HuH-7 (cell line): ENCODE measurements at regions not wholly inside any gene's neighbourhood (a gene's known extent, or its start where the extent isn't known, plus 50 kb on each side); places are given as distances from the start of the nearest gene placed in this dataset.
"Not testable (repeated sequence)": the region's sequence is repeated elsewhere in the genome, so short reads cannot be mapped to it uniquely, and the experiment has no call there.

ENCODE experiments used
- DNase-seq: peaks from one replicate; pipeline ENCODE4 v3.0.0; 2011; ENCODE audit warnings: low spot score

DNA sequence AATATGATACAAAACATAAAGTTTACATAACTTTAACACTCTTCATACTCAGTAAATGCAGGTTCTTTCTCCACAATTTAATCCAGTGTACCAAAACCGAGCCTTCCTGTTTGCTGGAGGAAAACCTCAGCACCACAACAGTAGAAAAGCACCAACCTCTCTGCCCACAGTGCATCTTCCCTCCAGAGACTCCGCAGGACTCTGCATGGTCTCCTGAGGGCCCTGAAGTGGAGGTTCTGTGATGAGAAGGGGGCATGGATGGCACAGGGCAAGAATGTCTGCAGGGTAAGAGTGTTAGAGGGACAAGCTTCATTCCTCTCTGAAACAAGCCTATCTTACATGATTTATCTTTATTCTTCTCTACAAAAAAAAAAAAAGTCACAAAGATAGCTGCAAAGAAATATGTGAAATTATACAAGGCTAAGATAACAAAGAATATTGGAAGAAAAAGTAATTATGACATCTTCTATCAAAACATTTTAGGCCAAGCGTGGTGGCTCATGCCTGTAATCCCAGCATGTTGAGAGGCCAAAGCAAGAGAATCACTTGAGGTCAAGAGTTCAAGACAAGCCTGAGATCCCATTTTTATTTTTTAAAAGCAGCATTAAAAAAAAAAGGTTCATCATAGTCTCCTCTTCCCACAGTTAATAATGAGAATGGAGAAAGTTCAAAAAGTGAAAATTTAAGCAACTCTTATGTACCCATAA, 102.0 kb downstream of the VPREB1 start:
- DNase-seq: no peak

DNA sequence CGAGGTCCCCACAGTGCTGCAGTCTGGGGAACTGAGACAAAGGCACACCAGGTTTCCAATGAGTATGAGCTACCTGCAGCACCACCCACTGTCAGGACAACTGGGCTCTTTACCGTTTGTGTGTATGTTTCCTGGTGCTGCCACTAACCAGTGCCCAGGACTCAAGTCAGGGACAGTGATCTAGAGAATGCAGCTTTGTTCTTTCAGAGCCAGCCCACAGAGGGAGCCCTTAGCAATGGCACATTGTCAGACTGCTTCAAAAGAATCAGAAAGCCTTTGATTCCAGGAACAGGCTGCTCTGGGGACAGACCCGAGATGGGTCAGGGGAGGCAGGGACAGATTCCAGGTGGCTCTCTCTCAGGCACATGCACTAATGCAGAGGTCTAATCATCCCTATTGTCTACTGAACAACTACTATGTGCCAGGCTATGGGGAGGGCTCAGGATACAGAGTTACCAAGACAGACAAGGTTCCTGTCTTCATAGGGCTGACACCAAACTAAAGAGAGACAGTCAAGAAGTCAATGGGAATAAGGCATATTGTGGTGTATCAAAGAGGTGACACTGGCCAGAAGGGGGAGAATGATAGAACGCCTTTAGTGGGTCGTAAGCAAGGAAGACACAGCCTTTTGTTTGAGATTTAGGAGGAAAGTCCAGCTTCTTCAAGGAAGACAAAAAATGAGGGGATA, 103.7 kb downstream of the VPREB1 start:
- DNase-seq: peak; percentile 26

DNA sequence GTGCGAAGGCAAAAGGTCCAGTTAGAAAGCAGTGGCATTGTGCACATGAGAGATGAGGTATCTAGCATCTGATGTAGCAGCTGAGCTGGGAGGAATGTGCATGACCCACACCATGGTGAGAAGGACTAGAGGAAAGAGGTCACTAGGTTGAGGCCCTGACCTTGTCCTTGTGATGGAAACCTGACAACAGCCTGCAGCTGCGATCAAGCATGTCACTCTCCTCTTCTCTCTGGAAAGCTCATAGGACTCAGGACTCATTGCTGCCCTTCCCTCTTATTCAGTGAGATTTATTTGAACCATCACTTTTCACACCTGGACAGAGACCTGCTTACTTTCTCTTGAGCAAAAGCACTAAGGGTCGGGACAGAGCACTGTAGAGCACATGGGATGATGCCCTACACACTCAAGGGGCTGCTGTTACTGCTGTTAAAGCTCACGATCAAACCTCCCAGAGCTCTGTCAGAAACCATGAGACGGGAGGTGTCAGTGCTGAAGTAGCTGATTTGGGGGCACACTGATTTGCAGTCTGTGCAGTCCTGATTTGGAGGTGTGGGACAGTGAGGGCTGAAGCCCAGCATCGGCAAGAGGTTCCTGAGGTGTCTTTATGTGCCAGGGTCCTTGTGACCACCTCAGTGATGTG, 104.3 kb downstream of the VPREB1 start:
- no peak for DNase-seq

DNA sequence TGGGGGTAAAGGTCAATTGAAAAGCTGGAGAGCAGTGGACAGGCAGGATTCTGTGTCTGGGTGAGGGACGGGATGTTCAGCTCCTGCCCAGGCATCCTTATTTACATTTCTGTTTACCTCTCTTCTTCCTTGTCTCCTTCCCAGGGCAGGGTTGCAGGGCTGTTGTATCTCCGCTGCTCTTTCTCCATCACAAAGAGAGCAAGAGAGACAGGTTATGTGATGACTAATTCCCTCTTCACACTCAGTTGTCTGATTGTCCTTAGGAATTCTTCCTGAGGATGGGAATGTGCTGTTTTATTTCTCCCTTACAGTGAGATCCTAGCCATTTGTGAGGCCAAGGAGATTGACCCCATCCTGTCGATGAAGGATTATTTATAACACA, 104.9 kb downstream of the VPREB1 start:
- DNase-seq: no peak

DNA sequence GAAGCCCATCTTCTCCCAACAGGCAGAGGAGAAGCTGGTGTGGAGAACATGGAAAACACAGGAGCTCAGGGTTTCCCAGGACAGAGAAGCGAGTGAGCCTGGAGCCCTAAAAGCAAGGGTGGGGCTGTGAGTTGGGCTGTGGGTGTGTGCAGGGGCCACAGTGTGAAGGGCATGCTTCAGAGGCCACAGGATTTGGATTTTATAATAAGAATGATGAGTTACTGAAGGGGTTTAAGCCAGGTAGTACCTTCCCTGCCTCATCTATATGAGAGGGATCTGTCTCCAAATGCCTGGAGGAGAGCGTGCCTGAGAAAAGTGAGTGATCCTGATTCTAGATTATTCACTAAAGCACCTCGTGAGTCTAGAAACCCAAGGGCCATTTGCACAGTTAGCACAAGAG, 106.8 kb downstream of the VPREB1 start:
- no peak for DNase-seq

DNA sequence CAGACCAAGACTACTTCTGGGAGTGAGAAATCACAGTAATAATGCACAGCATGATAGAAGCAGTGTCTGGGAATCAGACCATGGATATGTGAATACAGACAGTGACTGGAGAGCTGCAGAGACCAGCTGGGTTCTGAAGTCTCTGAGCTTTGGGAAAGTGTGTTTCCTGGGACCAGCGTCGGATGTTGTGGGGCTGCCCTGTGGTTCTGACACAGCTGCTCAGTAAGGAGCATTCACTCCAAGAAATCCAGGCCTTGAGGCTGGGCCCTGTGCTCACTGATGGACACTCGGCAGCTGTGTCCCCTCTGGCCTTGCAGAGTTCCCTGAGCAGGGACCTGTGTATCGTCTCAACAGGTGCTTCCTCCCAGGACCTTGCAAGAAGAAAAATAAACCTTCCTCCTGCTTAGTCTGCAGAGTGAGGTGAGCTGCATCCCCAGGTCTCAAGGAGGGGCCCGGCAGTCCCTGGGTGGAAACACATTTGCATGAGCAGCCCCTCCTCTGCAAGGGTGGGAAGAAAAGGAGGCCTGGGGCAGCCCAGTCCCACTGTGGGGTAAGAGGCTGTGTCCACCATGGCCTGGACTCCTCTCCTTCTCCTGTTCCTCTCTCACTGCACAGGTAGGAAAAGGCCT, 107.9 kb downstream of the VPREB1 start:
- no peak for DNase-seq

DNA sequence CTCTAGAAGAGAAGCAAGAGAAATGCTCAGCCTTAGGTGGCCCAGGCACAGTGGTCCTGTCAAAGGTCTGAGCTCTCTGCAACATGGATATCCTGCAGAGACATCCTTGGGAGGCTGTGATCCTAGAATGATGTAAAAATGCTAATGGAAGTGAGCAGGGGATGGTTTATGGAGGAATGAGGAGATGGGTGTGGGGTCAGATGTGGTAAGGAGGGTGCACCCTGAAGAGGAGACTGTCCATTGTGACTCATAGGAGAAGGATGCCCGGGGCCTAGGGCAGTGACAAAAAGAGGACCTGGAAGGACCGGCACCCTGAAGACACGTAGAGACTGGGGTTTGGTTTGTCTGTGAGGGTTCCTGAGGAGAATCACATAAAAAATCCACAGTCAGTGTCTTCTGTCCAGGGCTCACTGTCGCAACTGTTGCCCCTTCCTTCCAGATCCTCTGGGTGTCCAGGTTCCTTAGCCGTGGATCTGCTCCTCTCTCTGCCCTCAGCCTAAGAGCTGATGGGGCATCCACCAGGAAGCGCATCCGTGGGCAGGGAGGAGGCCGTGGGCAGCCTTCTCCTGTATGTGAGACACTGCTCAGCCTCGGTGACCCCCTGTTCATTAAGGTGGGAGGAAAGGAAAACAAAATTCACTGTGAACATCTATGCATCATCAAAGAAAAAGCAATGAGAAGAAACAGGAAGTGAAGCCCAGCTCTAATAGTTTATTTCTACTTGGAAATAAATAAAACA, 110.7 kb downstream of the VPREB1 start:
- no peak for DNase-seq

DNA sequence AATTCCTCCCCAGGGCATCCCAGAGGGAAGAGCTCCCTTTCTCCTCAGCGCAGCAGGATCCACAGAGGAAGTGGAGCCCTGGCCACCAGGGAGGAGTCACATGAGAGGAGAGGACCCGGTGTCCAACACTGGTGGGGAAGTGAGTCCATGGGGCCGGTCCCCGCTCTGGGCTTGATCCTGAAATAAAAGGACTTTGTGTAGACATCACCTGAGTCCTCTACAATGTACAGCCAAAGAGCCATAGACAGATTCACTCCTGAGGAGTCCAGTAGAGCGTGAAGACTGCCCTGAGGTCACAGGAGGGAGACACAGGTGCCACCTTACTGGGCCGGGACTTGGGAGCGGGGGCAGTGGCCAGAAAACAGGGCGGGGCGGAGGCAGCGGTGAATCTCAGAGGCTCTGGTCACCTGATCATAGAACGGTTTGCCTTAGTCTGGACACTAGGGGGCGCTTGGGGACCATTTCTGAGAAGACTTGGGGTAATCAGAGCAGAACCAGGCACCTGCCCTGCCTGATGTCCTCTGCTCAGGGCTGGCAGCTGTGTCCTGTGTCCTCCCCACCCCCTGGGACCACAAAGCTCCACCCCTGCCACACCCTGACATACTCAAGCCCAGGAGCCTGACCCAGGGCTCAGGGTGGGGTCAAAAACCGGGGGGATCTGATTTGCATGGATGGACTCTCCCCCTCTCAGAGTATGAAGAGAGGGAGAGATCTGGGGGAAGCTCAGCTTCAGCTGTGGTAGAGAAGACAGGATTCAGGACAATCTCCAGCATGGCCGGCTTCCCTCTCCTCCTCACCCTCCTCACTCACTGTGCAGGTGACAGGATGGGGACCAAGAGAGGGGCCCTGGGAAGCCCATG, 112.7 kb downstream of the VPREB1 start:
- peak; percentile 82 for DNase-seq

DNA sequence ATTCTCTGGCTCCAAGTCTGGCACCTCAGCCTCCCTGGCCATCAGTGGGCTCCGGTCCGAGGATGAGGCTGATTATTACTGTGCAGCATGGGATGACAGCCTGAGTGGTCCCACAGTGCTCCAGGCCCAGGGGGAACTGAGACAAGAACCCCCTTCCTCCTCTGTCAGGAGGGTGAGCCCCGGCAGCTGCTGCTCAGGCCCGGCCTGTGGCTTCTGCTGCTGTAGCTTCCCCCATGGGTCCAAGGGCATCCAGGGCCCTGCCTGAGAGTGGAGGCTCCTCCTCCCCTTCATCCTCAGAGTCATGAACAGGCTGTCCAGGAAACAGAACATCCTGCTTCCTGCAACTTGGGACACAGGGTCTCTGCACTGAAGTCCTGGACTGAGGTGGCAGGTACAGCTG, 113.6 kb downstream of the VPREB1 start:
- DNase-seq: no peak

DNA sequence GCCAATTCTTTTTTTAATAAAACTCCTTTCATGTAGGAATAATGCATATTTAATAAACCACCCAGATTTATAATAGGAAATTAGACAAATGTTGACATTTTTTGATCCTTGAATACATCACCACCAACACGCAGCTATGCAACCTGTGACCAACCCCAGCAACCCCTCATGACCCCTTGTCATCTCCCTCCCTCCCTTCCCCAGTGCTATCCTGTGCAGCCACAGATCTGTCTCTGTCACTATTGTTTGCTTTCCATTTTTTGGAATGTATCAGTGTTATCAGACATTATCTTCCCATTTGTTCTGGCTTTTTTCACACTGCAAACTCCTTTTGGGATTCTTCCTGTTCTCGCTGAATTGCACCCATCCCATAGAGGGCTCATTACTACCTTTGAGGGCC, 114.1 kb downstream of the VPREB1 start:
- DNase-seq: no peak

DNA sequence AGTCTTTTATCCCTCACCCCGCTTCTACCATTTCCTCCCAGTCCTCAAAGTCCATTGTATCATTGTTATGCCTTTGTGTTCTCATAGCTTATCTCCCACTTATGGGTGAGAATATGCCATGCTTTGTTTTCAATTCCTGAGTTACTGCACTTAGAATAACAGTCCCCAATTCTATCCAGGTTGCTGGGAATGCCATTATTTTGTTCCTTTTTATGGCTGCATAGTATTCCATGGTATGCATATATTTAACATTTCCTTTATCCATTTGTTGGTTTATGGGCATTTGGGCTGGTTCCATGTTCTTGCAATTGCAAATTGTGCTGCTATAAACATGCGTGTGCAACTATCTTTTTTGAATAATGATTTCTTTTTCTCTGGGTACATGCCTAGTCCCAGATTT, 114.9 kb downstream of the VPREB1 start:
- DNase-seq: no peak

DNA sequence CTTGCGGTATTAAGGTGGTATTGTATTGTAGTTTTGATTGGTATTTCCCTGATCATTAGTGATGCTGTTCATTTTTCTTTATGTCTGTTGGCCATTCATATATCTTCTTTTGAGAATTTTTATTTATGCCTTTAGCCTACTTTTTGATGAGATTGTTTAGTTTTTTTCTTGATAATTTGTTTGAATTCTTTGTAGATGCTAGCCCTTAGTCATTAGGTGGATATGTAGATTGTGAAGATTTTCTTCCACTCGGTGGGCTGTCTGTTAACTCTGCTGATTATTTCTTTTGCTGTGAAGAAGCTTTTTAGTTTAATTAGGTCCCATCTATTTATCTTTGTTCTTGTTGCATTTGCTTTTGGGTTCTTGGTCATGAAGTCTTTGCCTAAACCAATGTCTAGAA, 115.4 kb downstream of the VPREB1 start:
- no peak for DNase-seq

DNA sequence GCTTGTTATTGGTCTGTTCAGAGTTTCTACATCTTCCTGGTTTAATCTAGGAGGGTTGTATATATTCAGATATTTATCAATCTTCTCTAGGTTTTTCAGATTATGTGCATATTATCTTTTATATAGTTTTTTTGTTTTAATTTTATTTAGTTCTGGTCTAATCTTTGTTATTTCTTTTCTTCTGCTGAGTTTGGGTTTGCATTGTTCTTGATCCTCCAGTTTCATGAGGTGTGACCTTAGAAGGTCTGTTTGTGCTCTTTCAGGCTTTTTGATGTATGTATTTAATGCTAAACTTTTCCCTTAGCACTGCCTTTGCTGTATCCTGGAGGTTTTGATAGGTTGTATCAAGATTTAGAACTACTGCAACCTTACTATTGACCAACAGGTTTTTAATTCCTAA, 117.7 kb downstream of the VPREB1 start:
- no peak for DNase-seq

DNA sequence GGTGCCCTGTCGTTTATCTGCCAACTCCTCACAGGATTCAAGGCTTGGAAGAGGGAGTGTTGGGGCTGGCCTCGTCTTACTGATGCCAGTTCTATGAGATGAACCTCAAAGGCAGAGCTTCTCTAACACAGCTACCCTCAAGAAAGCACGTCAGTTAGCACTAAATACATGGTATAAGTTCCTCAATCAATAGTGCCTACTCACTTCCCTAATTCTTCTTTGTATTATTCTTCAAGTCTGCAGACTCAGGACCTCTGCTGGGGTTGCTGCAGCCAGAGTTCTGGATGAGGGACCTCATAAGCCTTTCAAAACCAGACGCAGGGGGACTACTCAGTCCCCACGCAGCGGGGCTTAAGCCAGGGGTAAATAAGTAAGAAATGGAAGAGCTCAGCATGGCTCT, 118.3 kb downstream of the VPREB1 start:
- DNase-seq: no peak

DNA sequence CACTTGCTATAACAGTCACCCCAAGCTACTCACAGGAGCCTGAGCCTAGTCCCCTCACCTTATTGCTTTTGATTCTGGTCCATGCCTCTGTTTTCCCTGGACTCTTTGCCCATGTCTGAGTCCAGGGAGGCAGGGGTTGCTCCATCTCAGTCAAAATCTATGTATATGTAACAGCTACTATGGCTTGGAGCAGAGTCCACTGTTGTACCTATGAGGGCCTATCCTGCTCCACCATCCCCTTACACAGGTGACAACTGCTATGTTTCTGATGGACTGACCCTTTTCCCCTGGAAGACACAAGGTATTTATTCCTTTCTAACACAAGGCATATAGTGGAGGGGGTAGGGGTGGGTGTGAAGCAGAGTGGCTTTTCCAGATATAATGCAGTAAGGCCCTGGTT, 119.6 kb downstream of the VPREB1 start:
- no peak for DNase-seq

DNA sequence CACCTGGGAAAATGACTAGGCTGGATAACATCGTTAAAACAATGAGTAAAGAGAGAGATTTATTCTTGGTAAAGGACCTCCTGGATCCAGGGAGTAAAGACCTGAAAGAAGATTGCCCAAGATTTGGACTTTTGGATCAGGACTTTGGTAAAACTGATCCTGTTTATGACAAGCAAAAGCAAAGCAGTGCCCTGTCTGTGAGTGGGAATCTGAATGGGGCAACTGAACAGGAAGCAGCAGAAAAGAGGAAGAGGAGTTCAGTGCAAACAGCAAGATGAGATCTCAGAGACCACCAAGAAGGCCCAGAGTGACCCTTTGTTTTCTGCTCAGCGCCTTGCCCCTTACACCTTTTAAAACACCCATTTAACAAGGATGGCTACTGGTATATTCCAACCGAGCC, 122.0 kb downstream of the VPREB1 start:
- no peak for DNase-seq

DNA sequence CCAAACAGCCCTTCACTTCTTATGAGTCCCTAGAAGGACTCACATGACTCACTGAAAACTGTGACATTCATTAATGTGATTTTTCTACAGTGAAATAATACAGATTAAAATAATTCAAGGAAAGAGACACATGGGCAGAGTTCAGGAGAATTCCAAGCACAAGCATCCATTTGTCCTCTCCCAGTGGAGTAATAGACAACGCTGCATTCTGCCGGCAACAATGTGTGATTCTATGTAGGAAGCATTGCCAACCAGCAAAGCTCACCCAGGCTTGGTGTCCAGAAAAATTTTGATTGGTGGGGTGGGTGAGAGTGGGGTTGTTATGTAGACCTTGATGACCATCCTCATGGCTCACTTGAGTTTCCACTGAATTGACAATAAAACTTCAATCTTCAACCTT, 123.9 kb downstream of the VPREB1 start:
- DNase-seq: no peak

DNA sequence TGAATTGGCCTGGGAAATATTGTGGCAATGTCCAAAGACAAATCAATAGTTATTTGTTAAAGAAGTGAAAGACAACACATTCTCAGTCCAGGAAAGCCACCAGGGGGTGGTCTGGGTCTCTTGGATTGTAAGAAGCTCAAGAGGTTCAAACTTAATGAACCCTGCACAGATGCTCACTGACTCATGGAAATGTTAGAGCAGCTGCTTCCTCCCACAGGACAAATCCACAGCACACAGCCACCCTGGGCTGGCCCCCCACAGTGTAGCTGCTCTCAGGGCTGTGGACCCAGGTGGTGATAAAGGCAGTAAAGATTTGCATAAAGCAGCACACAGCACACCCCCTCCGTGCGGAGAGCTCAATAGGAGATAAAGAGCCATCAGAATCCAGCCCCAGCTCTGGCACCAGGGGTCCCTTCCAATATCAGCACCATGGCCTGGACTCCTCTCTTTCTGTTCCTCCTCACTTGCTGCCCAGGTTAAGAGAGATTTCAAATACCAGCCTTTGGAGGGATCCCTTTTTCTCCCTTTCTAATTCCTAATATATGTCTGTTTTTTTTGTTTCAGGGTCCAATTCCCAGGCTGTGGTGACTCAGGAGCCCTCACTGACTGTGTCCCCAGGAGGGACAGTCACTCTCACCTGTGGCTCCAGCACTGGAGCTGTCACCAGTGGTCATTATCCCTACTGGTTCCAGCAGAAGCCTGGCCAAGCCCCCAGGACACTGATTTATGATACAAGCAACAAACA, 124.8 kb downstream of the VPREB1 start:
- not testable (repeated sequence) for DNase-seq

DNA sequence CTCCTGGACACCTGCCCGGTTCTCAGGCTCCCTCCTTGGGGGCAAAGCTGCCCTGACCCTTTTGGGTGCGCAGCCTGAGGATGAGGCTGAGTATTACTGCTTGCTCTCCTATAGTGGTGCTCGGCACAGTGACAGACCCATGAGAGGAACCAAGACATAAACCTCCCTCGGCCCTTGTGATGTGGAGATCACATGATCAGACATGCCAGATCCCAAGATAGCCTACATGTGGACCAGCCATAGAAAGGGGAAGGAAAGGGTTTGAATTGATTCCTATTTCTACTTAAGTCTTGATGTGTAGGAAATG, 125.3 kb downstream of the VPREB1 start:
- no peak for DNase-seq

DNA sequence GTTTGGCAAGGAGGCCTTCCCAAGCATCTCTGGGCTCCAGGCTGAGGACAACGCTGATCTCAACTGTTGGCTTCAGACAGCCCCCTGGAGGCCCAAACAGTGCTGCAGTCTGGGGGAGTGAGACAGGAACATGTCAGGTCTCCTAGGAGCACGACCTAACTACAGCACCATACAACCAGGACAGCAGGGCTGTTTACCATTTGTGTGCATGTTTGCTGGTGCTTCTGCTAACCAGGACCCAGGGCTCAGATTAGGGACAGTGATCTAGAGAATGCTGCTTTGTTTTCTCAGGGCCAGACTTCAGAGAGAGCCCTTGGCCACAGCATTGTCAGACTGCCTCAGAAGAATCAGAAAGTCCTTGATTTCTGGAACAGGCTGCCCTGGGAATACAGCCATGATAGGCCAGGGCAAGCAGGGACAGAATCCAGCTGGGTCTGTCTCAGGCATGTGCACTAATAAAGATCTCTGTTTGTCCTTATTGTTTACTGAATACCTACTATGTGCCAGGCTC, 126.5 kb downstream of the VPREB1 start:
- no peak for DNase-seq

DNA sequence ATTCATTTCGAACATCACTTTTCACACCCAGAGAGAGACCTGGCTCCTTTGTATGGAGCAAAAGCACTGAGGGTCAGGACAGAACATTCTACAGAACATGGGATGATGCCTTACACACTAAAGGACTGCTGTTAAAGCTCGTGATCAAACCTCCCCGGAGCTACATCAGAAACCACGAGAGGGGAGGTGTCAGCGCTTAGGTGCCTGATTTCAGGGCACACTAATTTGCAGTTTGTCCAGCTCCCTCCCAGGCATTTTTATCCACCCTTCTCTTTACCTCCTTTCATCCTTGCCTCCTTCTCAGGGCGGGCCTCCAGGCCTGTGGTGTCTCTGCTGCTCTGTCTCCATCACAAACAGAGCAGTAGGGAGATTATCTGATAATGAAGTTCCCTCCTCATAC, 127.5 kb downstream of the VPREB1 start:
- no peak for DNase-seq
